ENCODE measurements at regions not wholly inside any gene's neighbourhood (a gene's known extent, or its start where the extent isn't known, plus 50 kb on each side); places are given as distances from the start of the nearest gene placed in this dataset.

DNA sequence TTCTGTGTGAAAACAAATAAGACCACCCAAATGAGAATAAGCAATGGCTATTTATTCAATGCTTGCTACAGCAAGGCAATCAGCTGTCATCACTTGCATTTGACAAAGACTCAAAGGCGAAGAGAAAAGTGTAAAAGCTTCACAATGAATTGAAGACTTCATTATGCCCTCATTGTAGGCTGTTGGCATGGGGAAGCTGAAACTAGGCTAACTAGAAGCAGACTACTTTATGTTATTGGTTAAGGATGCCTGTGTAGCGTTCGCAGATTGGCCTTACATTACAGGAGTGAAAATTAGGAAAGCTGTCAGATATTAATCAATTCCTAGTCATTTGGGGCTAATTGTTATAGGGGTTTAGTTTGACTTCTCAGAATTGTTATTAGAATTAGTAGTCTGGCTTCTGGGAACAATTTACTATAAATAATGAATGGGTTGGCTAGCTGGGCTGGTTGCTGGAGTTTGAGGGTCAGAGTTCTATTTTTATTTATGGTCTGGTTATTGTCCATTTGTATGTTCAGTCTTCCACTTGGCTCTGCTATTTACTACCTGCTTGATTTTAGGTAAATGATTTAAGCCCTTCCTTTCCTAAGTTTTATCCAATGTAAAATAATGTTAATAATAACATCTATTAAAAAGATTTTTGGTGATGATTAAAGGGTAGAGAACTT lies 437.2 kb upstream of the SYT4 start:
- Mint-ChIP-seq H3K36me3 (no peaks in the 10 kb centered on the region), H3K4me3 (no peak overlapping the region), H3K27me3 (no peaks in the 10 kb centered on the region), H3K4me1 (no peaks in the 10 kb centered on the region), H3K27ac (no peak overlapping the region), H3K9me3 (peaks cover 0 to 12% (median 3%) of the 10 kb centered on the region in 8 donors)
- Histone ChIP-seq H3K27ac (ENCODE audit: low read depth, low read length) (no peak overlapping the region), H3K4me1 (ENCODE audit: insufficient read depth, low read length) (no peaks in the 10 kb centered on the region), H3K27me3 (ENCODE audit: insufficient read depth, low read length) (no peaks in the 10 kb centered on the region), H3K36me3 (ENCODE audit: insufficient read depth, low read length) (no peaks in the 10 kb centered on the region), H3K4me3 (ENCODE audit: low read length in 2 of 2) (no peak overlapping the region), H3K9me3 (ENCODE audit: control insufficient read depth in 1 of 2, low read length in 2 of 2) (no peaks in the 10 kb centered on the region)
- DNase-seq, result no peak
- intact Hi-C loops (cut with micrococcal nuclease), result no loop called here
- ChIA-PET POLR2A (ENCODE audit: partially characterized antibody) (no interaction called here), CTCF (ENCODE audit: partially characterized antibody) (no interaction called here)

DNA sequence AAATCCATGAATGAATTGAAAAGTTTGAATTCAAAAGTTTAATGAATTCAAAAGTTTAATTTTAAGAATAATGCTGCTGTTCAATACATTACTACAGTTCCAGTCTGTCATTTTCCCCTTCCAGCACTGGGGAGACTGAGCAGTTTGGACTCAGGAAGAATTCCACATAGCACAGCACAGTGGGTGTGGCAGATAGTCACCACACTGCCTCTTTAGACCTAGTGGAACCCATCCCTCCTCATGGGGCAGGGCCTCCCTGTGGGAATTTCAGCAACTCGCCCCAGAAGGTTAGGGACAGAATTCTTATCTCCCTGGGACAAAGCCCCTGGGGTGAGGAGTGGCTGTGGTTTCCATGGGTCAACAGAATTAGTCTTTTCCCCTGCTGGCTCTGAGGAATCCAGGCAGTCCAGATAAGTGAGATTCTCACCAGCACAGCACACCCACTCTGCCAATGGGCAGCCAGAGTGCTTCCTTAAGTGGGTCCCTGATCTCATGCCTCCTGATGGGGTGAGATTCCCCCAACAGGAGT lies 442.0 kb upstream of the SYT4 start:
- POLR2A ChIA-PET (ENCODE audit: partially characterized antibody), result no interaction called here
- intact Hi-C loops (cut with micrococcal nuclease), result no loop called here
- Mint-ChIP-seq H3K27me3 (no peaks in the 10 kb centered on the region), H3K4me3 (no peak overlapping the region), H3K36me3 (no peaks in the 10 kb centered on the region), H3K4me1 (no peaks in the 10 kb centered on the region), H3K9me3 (peaks cover 8 to 29% (median 18%) of the 10 kb centered on the region in 8 donors), H3K27ac (no peak overlapping the region)
- H3K27ac ChIP-seq (ENCODE audit: low read depth, low read length), result no peak overlapping the region
- H3K4me1 ChIP-seq (ENCODE audit: insufficient read depth, low read length), result no peaks in the 10 kb centered on the region
- CTCF ChIA-PET (ENCODE audit: partially characterized antibody), result no interaction called here
- no peaks in the 10 kb centered on the region for H3K9me3 ChIP-seq (ENCODE audit: control insufficient read depth in 1 of 2, low read length in 2 of 2)
- no peaks in the 10 kb centered on the region for H3K27me3 ChIP-seq (ENCODE audit: insufficient read depth, low read length)
- DNase-seq, result no peak
- H3K4me3 ChIP-seq (ENCODE audit: low read length in 2 of 2), result no peak overlapping the region
- H3K36me3 ChIP-seq (ENCODE audit: insufficient read depth, low read length), result no peaks in the 10 kb centered on the region

DNA sequence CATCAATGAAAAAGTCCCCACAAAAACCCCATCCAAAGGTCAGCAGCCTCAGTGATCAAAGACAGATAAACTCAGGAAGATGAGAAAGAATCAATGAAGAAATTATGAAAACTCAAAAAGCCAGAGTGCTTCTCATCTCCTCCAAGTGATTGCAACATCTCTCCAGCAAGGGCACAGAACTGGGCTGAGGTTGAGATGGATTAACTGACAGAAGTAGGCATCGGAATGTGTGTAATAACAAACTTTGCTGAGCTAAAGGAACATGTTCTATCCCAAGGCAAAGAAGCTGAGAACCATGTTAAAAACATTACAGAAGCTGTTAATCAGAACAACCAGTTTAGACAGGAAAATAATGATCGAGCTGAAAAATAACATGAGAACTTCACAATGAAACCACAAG lies 442.8 kb upstream of the SYT4 start:
- H3K4me1 Mint-ChIP-seq, result no peaks in the 10 kb centered on the region
- no peaks in the 10 kb centered on the region for H3K4me1 ChIP-seq (ENCODE audit: insufficient read depth, low read length)
- no peaks in the 10 kb centered on the region for H3K27me3 Mint-ChIP-seq
- H3K4me3 Mint-ChIP-seq, result no peak overlapping the region
- H3K4me3 ChIP-seq (ENCODE audit: low read length in 2 of 2), result no peak overlapping the region
- ChIA-PET CTCF (ENCODE audit: partially characterized antibody) (no interaction called here), POLR2A (ENCODE audit: partially characterized antibody) (no interaction called here)
- H3K36me3 Mint-ChIP-seq, result no peaks in the 10 kb centered on the region
- H3K9me3 Mint-ChIP-seq, result peaks cover 8 to 28% (median 19%) of the 10 kb centered on the region in 8 donors
- no peaks in the 10 kb centered on the region for H3K27me3 ChIP-seq (ENCODE audit: insufficient read depth, low read length)
- no peaks in the 10 kb centered on the region for H3K36me3 ChIP-seq (ENCODE audit: insufficient read depth, low read length)
- H3K9me3 ChIP-seq (ENCODE audit: control insufficient read depth in 1 of 2, low read length in 2 of 2), result no peaks in the 10 kb centered on the region
- no peak for DNase-seq
- intact Hi-C loops (cut with micrococcal nuclease), result no loop called here
- no peak overlapping the region for H3K27ac ChIP-seq (ENCODE audit: low read depth, low read length)
- no peak overlapping the region for H3K27ac Mint-ChIP-seq

DNA sequence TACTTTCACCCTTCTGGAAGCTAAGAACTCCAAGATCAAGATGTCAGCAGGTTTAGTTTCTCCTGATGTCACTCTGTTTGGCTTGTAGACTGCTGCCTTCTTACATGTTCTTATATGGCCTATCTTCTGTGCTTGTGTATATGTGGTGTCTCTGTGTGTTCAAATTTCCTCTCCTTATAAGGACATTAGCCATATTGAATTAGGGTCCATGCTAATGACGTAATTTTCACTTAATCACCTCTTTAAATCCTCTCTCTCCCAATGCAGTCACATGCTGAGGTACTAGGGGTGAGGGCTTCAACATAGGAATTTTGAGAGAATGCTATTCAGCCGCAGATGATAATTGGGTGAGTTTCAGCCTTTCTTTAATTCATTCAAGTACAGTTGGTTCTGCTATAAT lies 458.3 kb upstream of the SYT4 start:
- no peak overlapping the region for H3K27ac ChIP-seq (ENCODE audit: low read depth, low read length)
- H3K4me1 ChIP-seq (ENCODE audit: insufficient read depth, low read length), result no peaks in the 10 kb centered on the region
- Mint-ChIP-seq H3K36me3 (no peaks in the 10 kb centered on the region), H3K4me3 (no peak overlapping the region), H3K27ac (no peak overlapping the region), H3K4me1 (no peaks in the 10 kb centered on the region), H3K9me3 (peaks cover 0 to 14% (median 7%) of the 10 kb centered on the region in 8 donors), H3K27me3 (no peaks in the 10 kb centered on the region)
- CTCF ChIA-PET (ENCODE audit: partially characterized antibody), result no interaction called here
- intact Hi-C loops (cut with micrococcal nuclease), result no loop called here
- H3K9me3 ChIP-seq (ENCODE audit: control insufficient read depth in 1 of 2, low read length in 2 of 2), result peaks cover 0 to 4% of the 10 kb centered on the region in 2 donors
- POLR2A ChIA-PET (ENCODE audit: partially characterized antibody), result no interaction called here
- no peak for DNase-seq
- no peaks in the 10 kb centered on the region for H3K27me3 ChIP-seq (ENCODE audit: insufficient read depth, low read length)
- no peaks in the 10 kb centered on the region for H3K36me3 ChIP-seq (ENCODE audit: insufficient read depth, low read length)
- no peak overlapping the region for H3K4me3 ChIP-seq (ENCODE audit: low read length in 2 of 2)

DNA sequence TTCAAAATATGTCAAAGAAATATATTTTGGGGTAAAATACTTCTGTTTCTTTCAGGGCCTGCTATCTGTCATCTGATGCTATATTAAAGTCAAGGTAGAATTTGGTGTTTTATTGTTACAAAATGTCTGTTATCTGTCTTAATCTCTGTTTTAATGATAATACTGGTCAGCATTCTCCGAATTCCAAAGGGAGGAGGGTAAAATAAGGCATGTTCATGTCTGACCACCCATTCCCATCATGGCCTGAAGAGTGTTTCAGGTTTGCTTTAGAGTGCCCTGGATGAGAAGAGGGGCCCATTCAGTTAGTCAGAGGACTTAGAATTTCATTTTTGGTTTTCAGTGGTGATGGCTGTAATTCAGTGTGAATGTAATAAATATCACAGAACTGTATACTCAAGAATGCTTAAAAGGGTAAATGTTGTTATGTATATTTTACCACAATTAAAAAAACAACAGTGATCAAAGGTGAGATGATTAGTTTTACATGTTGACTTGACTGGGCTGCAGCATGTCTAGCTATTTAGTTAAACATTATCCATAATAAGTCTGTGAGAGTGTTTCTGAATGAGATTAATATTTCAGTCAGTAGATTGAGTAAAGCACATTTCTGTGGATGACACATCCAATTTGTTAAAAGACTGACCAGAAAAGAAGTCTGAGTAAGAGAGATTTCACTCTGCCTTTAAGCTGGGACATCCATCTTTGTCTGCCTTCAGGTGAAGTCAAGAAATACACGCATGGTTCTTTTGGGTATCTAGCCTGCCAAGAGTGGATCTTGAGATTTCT lies 467.9 kb upstream of the SYT4 start:
- Histone ChIP-seq H3K27me3 (ENCODE audit: insufficient read depth, low read length) (no peaks in the 10 kb centered on the region), H3K27ac (ENCODE audit: low read depth, low read length) (no peak overlapping the region), H3K36me3 (ENCODE audit: insufficient read depth, low read length) (no peaks in the 10 kb centered on the region), H3K9me3 (ENCODE audit: control insufficient read depth in 1 of 2, low read length in 2 of 2) (no peaks in the 10 kb centered on the region), H3K4me1 (ENCODE audit: insufficient read depth, low read length) (no peaks in the 10 kb centered on the region), H3K4me3 (ENCODE audit: low read length in 2 of 2) (no peak overlapping the region)
- Mint-ChIP-seq H3K27me3 (no peaks in the 10 kb centered on the region), H3K36me3 (no peaks in the 10 kb centered on the region), H3K4me3 (no peak overlapping the region), H3K27ac (no peak overlapping the region), H3K9me3 (peaks cover 2 to 29% (median 15%) of the 10 kb centered on the region in 8 donors), H3K4me1 (no peaks in the 10 kb centered on the region)
- intact Hi-C loops (cut with micrococcal nuclease), result no loop called here
- CTCF ChIA-PET (ENCODE audit: partially characterized antibody), result no interaction called here
- POLR2A ChIA-PET (ENCODE audit: partially characterized antibody), result no interaction called here
- no peak for DNase-seq

DNA sequence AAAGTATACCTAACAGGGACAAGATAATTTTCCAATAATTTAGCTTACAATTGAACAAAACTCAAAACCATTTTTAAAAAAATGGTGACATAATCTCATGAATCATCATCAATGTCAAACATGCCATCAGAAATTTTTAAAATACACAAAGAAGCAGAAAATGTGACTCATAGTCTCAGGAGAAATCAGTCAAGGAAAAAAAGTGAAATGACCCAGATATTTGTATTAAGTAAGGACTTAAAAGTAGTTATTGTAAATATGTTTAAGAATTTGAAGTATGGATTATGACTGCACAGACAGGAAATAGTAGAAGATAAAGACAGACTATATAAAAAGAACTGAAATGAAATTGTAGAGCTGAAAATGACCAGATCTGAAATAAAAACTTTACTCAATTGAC lies 473.9 kb upstream of the SYT4 start:
- H3K27me3 Mint-ChIP-seq, result no peaks in the 10 kb centered on the region
- ChIA-PET POLR2A (ENCODE audit: partially characterized antibody) (no interaction called here), CTCF (ENCODE audit: partially characterized antibody) (no interaction called here)
- no peak overlapping the region for H3K4me3 ChIP-seq (ENCODE audit: low read length in 2 of 2)
- H3K27ac Mint-ChIP-seq, result no peak overlapping the region
- H3K36me3 ChIP-seq (ENCODE audit: insufficient read depth, low read length), result no peaks in the 10 kb centered on the region
- intact Hi-C loops (cut with micrococcal nuclease), result no loop called here
- no peaks in the 10 kb centered on the region for H3K9me3 ChIP-seq (ENCODE audit: control insufficient read depth in 1 of 2, low read length in 2 of 2)
- no peak for DNase-seq
- no peaks in the 10 kb centered on the region for H3K4me1 Mint-ChIP-seq
- no peaks in the 10 kb centered on the region for H3K27me3 ChIP-seq (ENCODE audit: insufficient read depth, low read length)
- H3K27ac ChIP-seq (ENCODE audit: low read depth, low read length), result no peak overlapping the region
- no peak overlapping the region for H3K4me3 Mint-ChIP-seq
- peaks cover 0 to 24% (median 5%) of the 10 kb centered on the region in 8 donors for H3K9me3 Mint-ChIP-seq
- H3K4me1 ChIP-seq (ENCODE audit: insufficient read depth, low read length), result no peaks in the 10 kb centered on the region
- H3K36me3 Mint-ChIP-seq, result no peaks in the 10 kb centered on the region

DNA sequence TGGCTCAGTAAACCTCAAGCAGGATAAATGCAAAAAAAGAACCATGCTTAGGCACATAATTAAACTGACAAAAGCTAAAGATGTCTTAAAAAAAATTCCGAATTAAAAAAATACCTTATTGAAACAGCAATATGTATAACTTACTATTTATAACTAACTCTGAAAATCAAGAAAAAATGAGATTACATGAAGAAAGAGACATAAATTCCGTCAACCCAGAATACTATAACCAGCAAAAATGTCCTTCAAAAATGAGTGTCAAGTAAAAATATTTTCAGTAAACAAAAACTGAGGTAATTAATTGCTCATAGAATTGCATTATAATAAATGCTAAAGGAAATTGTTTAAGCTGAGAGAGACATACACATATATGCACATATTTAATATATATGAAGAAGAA lies 474.5 kb upstream of the SYT4 start:
- Mint-ChIP-seq H3K4me1 (no peaks in the 10 kb centered on the region), H3K27ac (no peak overlapping the region), H3K36me3 (no peaks in the 10 kb centered on the region), H3K27me3 (no peaks in the 10 kb centered on the region), H3K9me3 (peaks cover 0 to 24% (median 9%) of the 10 kb centered on the region in 8 donors), H3K4me3 (no peak overlapping the region)
- no peak overlapping the region for H3K27ac ChIP-seq (ENCODE audit: low read depth, low read length)
- intact Hi-C loops (cut with micrococcal nuclease), result no loop called here
- no peaks in the 10 kb centered on the region for H3K4me1 ChIP-seq (ENCODE audit: insufficient read depth, low read length)
- no peaks in the 10 kb centered on the region for H3K36me3 ChIP-seq (ENCODE audit: insufficient read depth, low read length)
- CTCF ChIA-PET (ENCODE audit: partially characterized antibody), result no interaction called here
- POLR2A ChIA-PET (ENCODE audit: partially characterized antibody), result no interaction called here
- no peaks in the 10 kb centered on the region for H3K27me3 ChIP-seq (ENCODE audit: insufficient read depth, low read length)
- H3K9me3 ChIP-seq (ENCODE audit: control insufficient read depth in 1 of 2, low read length in 2 of 2), result no peaks in the 10 kb centered on the region
- DNase-seq, result no peak
- H3K4me3 ChIP-seq (ENCODE audit: low read length in 2 of 2), result no peak overlapping the region

Data from CD4-positive, alpha-beta memory T cell (primary cell).